Skeletal muscle satellite cell (primary cell): ENCODE measurements at regions not wholly inside any gene's neighbourhood (a gene's known extent, or its start where the extent isn't known, plus 50 kb on each side); places are given as distances from the start of the nearest gene placed in this dataset.

Experiments
- H3K27me3 ChIP-seq: 2 replicates; pipeline ENCODE4 v1.7.0; 2013; ENCODE audit warnings: low read length; ENCODE audit not compliant: control insufficient read depth, insufficient read depth
- H3K36me3 ChIP-seq: 2 replicates; pipeline ENCODE4 v1.7.0; 2013; ENCODE audit warnings: mild to moderate bottlenecking, control low read depth, low read length; ENCODE audit not compliant: insufficient read depth
- H3K4me1 ChIP-seq: 2 replicates; pipeline ENCODE4 v1.7.0; 2013; ENCODE audit warnings: low read length; ENCODE audit not compliant: control insufficient read depth, insufficient read depth
- H3K4me2 ChIP-seq: 2 replicates; pipeline ENCODE4 v1.7.0; 2013; ENCODE audit warnings: mild to moderate bottlenecking, low read length
- H3K4me3 ChIP-seq: 2 replicates; pipeline ENCODE4 v1.7.0; 2013; ENCODE audit warnings: low read length
- H3K9ac ChIP-seq: 2 replicates; pipeline ENCODE4 v1.7.0; 2013; ENCODE audit warnings: mild to moderate bottlenecking, low read depth, low read length, moderate library complexity
- H3K9me3 ChIP-seq: replicated peaks from 2 replicates; pipeline ENCODE4 v1.7.0; 2013; ENCODE audit warnings: mild to moderate bottlenecking, control low read depth, low read length

DNA sequence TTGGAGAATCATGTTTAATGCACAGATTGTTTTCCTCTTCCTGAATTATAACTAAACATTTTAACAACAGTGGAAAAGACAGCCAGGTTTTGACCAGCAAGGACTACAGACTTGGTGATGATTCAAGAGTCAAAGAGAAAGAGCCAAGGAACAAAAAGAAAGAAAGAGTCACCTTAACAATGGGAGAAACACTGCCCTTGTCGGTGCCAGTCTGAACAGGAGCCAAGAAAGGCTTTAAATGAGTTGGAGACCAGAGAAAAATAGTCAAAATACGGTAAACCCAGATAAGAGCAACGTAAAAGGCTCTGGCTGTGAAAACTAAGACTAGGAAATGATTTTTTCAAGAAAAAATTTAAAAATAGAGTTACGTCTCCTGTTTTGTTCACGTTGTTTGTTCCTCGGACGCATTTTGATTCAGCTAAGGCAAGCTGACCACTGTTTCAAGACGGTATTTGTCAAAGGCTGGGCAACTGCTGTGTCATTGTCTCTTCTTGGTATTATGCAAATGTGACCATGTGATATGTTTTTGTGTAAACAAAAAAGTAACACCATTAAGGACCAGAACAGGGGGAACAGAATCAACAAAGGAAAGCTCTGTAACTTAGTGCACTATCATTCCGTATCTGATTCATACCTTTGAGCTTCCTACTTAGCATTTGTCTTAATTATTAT lies 634.5 kb downstream of the LIG4 start:
- Histone ChIP-seq H3K9me3 (peaks cover 6% of the 10 kb centered on the region), H3K4me3 (no peak overlapping the region), H3K4me2 (no peak overlapping the region), H3K4me1 (no peaks in the 10 kb centered on the region), H3K9ac (no peak overlapping the region), H3K36me3 (no peaks in the 10 kb centered on the region), H3K27me3 (no peaks in the 10 kb centered on the region)

DNA sequence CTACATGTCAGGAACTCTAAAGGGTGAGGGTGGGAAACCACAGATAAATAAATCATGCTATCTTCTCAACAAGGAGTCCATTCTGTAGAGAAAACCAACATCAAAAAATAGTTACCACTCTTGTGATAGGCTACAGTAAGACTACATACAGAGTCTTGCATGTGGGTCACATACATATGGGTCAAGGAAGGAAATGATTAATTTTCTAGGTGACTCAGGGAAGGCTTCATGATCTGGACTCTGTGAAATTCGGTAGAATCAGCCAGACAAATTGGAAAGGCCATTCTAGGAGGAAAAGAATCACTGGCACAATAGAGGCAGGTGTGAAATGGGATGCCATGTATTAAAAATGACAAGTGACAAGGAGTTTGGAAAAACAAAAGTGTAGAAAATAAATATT lies 638.9 kb downstream of the LIG4 start:
- no peak overlapping the region for H3K4me2 ChIP-seq
- no peaks in the 10 kb centered on the region for H3K4me1 ChIP-seq
- H3K4me3 ChIP-seq, result no peak overlapping the region
- H3K36me3 ChIP-seq, result no peaks in the 10 kb centered on the region
- peaks cover 4% of the 10 kb centered on the region for H3K9me3 ChIP-seq
- H3K9ac ChIP-seq, result no peak overlapping the region
- no peaks in the 10 kb centered on the region for H3K27me3 ChIP-seq

- no peaks in the 10 kb centered on the region for H3K27me3 ChIP-seq
- no peak overlapping the region for H3K9ac ChIP-seq
- no peaks in the 10 kb centered on the region for H3K36me3 ChIP-seq
- H3K4me1 ChIP-seq, result no peaks in the 10 kb centered on the region
- peaks cover 7% of the 10 kb centered on the region for H3K9me3 ChIP-seq
- no peak overlapping the region for H3K4me3 ChIP-seq
- no peak overlapping the region for H3K4me2 ChIP-seq
These were observed 640.7 kb downstream of the LIG4 start for GRCh38 chr13:107574517-107575210.

GRCh38 chr13:107573184-107573583 lies 642.2 kb downstream of the LIG4 start:
- H3K4me3 ChIP-seq, result no peak overlapping the region
- no peaks in the 10 kb centered on the region for H3K27me3 ChIP-seq
- no peak overlapping the region for H3K9ac ChIP-seq
- H3K9me3 ChIP-seq, result peaks cover 7% of the 10 kb centered on the region
- no peaks in the 10 kb centered on the region for H3K36me3 ChIP-seq
- no peaks in the 10 kb centered on the region for H3K4me1 ChIP-seq
- no peak overlapping the region for H3K4me2 ChIP-seq

DNA sequence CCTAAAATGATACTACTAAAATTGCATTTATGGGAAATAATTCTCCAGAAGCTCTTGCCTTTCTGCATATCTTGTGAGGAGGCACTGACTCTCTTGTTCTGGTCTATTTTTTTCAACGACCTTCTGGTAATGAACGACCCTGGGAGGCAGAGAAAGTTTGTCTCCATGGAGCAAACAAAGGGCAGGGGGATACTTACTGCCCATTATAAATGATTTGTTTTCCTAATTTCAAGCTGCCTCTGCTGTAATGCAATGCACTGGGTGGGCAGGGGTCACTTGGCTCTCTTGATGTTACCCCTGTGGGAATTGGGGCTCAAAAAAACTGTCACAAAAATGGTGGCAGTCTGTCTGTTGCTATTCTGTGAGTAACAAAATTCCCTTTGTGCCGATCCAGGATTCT lies 643.2 kb downstream of the LIG4 start:
- no peak overlapping the region for H3K9ac ChIP-seq

GRCh38 chr13:107568181-107568580 lies 647.2 kb downstream of the LIG4 start:
- Histone ChIP-seq H3K4me1 (no peaks in the 10 kb centered on the region), H3K9ac (no peak overlapping the region), H3K4me3 (no peak overlapping the region), H3K36me3 (no peaks in the 10 kb centered on the region), H3K4me2 (no peak overlapping the region), H3K9me3 (peaks cover 11% of the 10 kb centered on the region), H3K27me3 (no peaks in the 10 kb centered on the region)

More for the DNA sequence above, 643.2 kb downstream of the LIG4 start:
- H3K4me1 ChIP-seq, result no peaks in the 10 kb centered on the region
- H3K4me2 ChIP-seq, result no peak overlapping the region
- H3K9me3 ChIP-seq, result peaks cover 7% of the 10 kb centered on the region
- no peaks in the 10 kb centered on the region for H3K36me3 ChIP-seq
- H3K4me3 ChIP-seq, result no peak overlapping the region
- H3K27me3 ChIP-seq, result no peaks in the 10 kb centered on the region

GRCh38 chr13:107563099-107563925 lies 652.0 kb downstream of the LIG4 start:
- Histone ChIP-seq H3K36me3 (no peaks in the 10 kb centered on the region), H3K4me1 (no peaks in the 10 kb centered on the region), H3K9ac (no peak overlapping the region), H3K4me3 (no peak overlapping the region), H3K4me2 (no peak overlapping the region), H3K27me3 (no peaks in the 10 kb centered on the region), H3K9me3 (peaks cover 4% of the 10 kb centered on the region)

GRCh38 chr13:107562203-107562602 lies 653.1 kb downstream of the LIG4 start:
- no peak overlapping the region for H3K9ac ChIP-seq
- no peaks in the 10 kb centered on the region for H3K4me1 ChIP-seq
- no peaks in the 10 kb centered on the region for H3K36me3 ChIP-seq
- no peaks in the 10 kb centered on the region for H3K27me3 ChIP-seq
- H3K9me3 ChIP-seq, result peaks cover 4% of the 10 kb centered on the region
- H3K4me2 ChIP-seq, result no peak overlapping the region
- no peak overlapping the region for H3K4me3 ChIP-seq

DNA sequence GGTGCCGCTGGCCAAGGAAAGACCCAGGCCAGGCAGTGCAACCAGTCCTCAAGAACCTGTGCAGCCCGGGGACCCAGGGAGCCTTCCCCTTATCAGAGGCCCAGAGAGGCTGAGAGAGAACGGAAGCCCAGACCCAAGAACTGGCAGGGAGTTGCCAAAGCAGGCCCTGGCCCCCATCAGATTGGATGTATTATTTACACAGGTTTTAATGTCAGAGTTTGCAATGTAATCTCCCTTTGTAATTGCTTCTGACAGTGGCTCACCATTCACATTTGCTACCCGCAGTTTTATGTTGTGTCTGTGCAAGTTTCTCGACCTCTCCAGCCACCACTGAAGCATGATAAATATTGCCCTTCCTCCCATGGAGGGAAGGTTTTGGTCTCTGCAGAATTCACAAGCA lies 660.9 kb downstream of the LIG4 start:
- no peak overlapping the region for H3K4me3 ChIP-seq
- H3K9me3 ChIP-seq, result peaks cover 7% of the 10 kb centered on the region
- H3K4me1 ChIP-seq, result no peaks in the 10 kb centered on the region
- H3K4me2 ChIP-seq, result no peak overlapping the region
- no peaks in the 10 kb centered on the region for H3K36me3 ChIP-seq
- H3K27me3 ChIP-seq, result no peaks in the 10 kb centered on the region
- no peak overlapping the region for H3K9ac ChIP-seq

DNA sequence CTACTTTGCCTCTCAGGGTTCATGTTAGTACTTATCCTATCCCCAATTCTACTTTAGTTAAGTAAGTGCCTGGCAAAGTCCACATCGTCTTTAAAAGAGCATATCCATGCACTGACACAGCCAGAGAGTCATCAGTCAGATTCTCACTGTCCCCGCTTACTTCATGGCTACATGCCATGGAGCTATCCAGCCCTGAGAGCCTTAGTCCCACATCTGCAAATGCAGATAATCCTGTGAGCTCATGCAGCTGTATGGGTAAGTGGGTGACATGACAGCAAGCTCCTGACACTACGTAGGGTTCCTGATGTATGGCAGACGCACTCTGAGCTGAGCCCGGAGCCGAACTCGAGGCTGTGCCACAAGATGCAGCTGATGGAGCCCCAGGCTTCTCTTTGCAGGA lies 661.5 kb downstream of the LIG4 start:
- Histone ChIP-seq H3K4me2 (no peak overlapping the region), H3K27me3 (no peaks in the 10 kb centered on the region), H3K4me1 (no peaks in the 10 kb centered on the region), H3K36me3 (no peaks in the 10 kb centered on the region), H3K9ac (no peak overlapping the region), H3K9me3 (peaks cover 7% of the 10 kb centered on the region), H3K4me3 (no peak overlapping the region)

- Histone ChIP-seq H3K36me3 (no peaks in the 10 kb centered on the region), H3K27me3 (no peaks in the 10 kb centered on the region), H3K9ac (no peak overlapping the region), H3K4me1 (no peaks in the 10 kb centered on the region), H3K4me2 (no peak overlapping the region), H3K4me3 (no peak overlapping the region), H3K9me3 (peaks cover 11% of the 10 kb centered on the region)
These were observed 663.8 kb downstream of the LIG4 start for GRCh38 chr13:107551521-107551920.
